Astrocyte (in vitro differentiated cells and primary cell): ENCODE measurements at regions not wholly inside any gene's neighbourhood (a gene's known extent, or its start where the extent isn't known, plus 50 kb on each side); places are given as distances from the start of the nearest gene placed in this dataset.
A peak's percentile ranks its signal among the peaks of the same experiment; 100 is the strongest.

Experiments
- CTCF ChIP-seq: IDR thresholded peaks from 2 replicates; pipeline ENCODE4 v1.5.1; 2011; ENCODE audit warnings: low read depth, mild to moderate bottlenecking, inconsistent platforms, low read length, moderate library complexity; ENCODE audit not compliant: insufficient read depth
- EZH2 ChIP-seq: IDR thresholded peaks from 2 replicates; pipeline ENCODE4 v1.6.1; 2012; ENCODE audit warnings: mild to moderate bottlenecking, low read length, inconsistent platforms; ENCODE audit not compliant: insufficient read depth

DNA sequence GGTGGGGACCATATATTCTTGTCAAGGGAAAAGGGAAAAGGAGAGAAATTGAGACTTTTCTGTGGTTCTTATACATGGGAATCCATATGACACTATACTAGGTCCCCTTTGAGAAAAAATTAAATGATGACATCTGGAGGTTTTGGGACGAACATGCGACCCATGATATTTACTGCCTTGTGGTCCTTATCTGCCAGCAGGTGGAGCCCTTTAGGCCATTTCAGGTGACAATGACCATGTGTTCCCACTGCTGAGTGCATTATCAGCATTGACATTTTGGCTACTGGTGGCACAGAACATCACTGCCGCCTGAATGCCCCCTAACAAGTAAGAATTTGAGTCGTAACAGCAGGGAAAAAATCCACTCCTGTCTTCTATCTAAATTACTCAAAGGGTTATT, 843.4 kb downstream of the FSTL5 start:
- TF ChIP-seq CTCF (peak; percentile 50), EZH2 (no peak)
